H1 (cell line): ENCODE measurements at regions not wholly inside any gene's neighbourhood (a gene's known extent, or its start where the extent isn't known, plus 50 kb on each side); places are given as distances from the start of the nearest gene placed in this dataset.

Experiments
- CTCF ChIA-PET: fragments of 300-600 bp; sonication (Branson Sonifier 250); formaldehyde crosslinking; loops from one replicate; lab custom pipeline; 2021; ENCODE audit not compliant: partially characterized antibody; lab: Charles Lee
- POLR2A ChIA-PET: fragments of 300-600 bp; sonication (Branson Sonifier 250); formaldehyde crosslinking; loops from one replicate; lab custom pipeline; 2021; ENCODE audit warnings: inconsistent platforms; ENCODE audit not compliant: partially characterized antibody; lab: Charles Lee
- DNase-seq, 2 experiments: peaks; one replicate each; pipeline versions ENCODE4 v3.0.0 to v3.0.0-alpha.2; 2010 to 2022; ENCODE audit warnings: low spot score in 2 of 2, low read depth in 1 of 2, mixed read lengths in 1 of 2
- FAIRE-seq: peaks from 2 replicates; lab custom pipeline; 2011; peaks lifted over from hg19 to GRCh38; lab: Jason Lieb, UNC
- H2AFZ ChIP-seq: 2 replicates; pipeline ENCODE4 v1.8.1; 2012; ENCODE audit warnings: low read length, inconsistent platforms
- H2AK5ac ChIP-seq: 2 replicates; pipeline ENCODE4 v1.6.1; 2013; ENCODE audit warnings: low read depth, low read length
- H2BK120ac ChIP-seq: replicated peaks from 2 replicates; pipeline ENCODE3; 2013; ENCODE audit warnings: low read depth, low read length, inconsistent platforms
- H2BK12ac ChIP-seq: 2 replicates; pipeline ENCODE4 v1.6.1; 2013; ENCODE audit warnings: low read depth, low read length
- H2BK15ac ChIP-seq: 2 replicates; pipeline ENCODE4 v1.6.1; 2013; ENCODE audit warnings: low read length
- H2BK20ac ChIP-seq: 2 replicates; pipeline ENCODE4 v1.6.1; 2013; ENCODE audit warnings: low read length
- H2BK5ac ChIP-seq: 2 replicates; pipeline ENCODE4 v1.6.1; 2013; ENCODE audit warnings: low read depth, low read length
- H3K14ac ChIP-seq: 2 replicates; pipeline ENCODE4 v1.6.1; 2013; ENCODE audit warnings: inconsistent platforms; ENCODE audit not compliant: insufficient read length
- H3K18ac ChIP-seq: 2 replicates; pipeline ENCODE4 v1.6.1; 2013; ENCODE audit warnings: low read length; ENCODE audit errors: extremely low read depth
- H3K23ac ChIP-seq: 2 replicates; pipeline ENCODE4 v1.6.1; 2013; ENCODE audit warnings: inconsistent platforms; ENCODE audit not compliant: insufficient read length
- H3K23me2 ChIP-seq: 2 replicates; pipeline ENCODE4 v1.6.1; 2013; ENCODE audit warnings: low read depth, low read length
- H3K27ac ChIP-seq: 2 replicates; pipeline ENCODE4 v1.6.1; 2011; ENCODE audit warnings: low read depth, low read length, inconsistent platforms
- H3K27me3 ChIP-seq, 4 experiments: replicated peaks in 1 of 4; 1 replicate in 1 of 4; 2 replicates in 3 of 4; pipeline versions ENCODE4 v1.6.1 to v1.8.1; 2011 to 2013; ENCODE audit warnings: low read length in 3 of 4, mild to moderate bottlenecking in 3 of 4, inconsistent platforms in 2 of 4, mixed read lengths in 2 of 4, moderate library complexity in 1 of 4; ENCODE audit not compliant: control insufficient read depth in 3 of 4, insufficient read depth in 3 of 4; ENCODE audit errors: extremely low read depth in 1 of 4
- H3K36me3 ChIP-seq, 4 experiments: 2 replicates each; pipeline versions ENCODE4 v1.6.1 to v1.8.1; 2011 to 2013; ENCODE audit warnings: mild to moderate bottlenecking in 4 of 4, low read length in 3 of 4, moderate library complexity in 2 of 4, control low read depth in 1 of 4, inconsistent platforms in 1 of 4; ENCODE audit not compliant: insufficient read depth in 4 of 4, control insufficient read depth in 2 of 4
- H3K4ac ChIP-seq: replicated peaks from 2 replicates; pipeline ENCODE3; 2013; ENCODE audit warnings: low read length, low read depth, mixed read lengths, inconsistent platforms; ENCODE audit not compliant: insufficient read length
- H3K4me1 ChIP-seq, 4 experiments: replicated peaks in 1 of 4; 1 replicate in 1 of 4; 2 replicates in 3 of 4; pipeline versions ENCODE4 v1.6.1 to v1.8.1; 2011 to 2013; ENCODE audit warnings: low read length in 3 of 4, inconsistent platforms in 2 of 4, mixed read lengths in 1 of 4; ENCODE audit not compliant: insufficient read depth in 4 of 4, control insufficient read depth in 3 of 4
- H3K4me2 ChIP-seq, 2 experiments: 2 replicates each; pipeline versions ENCODE4 v1.6.1 to v1.8.1; 2011 to 2013; ENCODE audit warnings: low read depth in 2 of 2, low read length in 2 of 2, control low read depth in 1 of 2, inconsistent platforms in 1 of 2, mild to moderate bottlenecking in 1 of 2; ENCODE audit not compliant: insufficient read depth in 1 of 2
- H3K4me3 ChIP-seq, 4 experiments: fragments of 200-600, 300-600 bp in 1 of 4; sonication (generic), shearing (Covaris generic), sonication (Bioruptor Twin) in 1 of 4; 2 replicates each; pipeline versions ENCODE4 v1.5.1 to v1.8.1; 2011 to 2016; ENCODE audit warnings: low read length in 4 of 4, low read depth in 3 of 4, control low read depth in 2 of 4, inconsistent platforms in 2 of 4, mild to moderate bottlenecking in 2 of 4, mixed read lengths in 1 of 4, moderate library complexity in 1 of 4; ENCODE audit not compliant: insufficient read depth in 2 of 4; ENCODE audit errors: extremely low read depth in 1 of 4
- H3K56ac ChIP-seq: replicated peaks from 2 replicates; pipeline ENCODE3; 2013; ENCODE audit warnings: low read depth, mild to moderate bottlenecking, mixed read lengths, low read length, inconsistent platforms; ENCODE audit not compliant: insufficient read length
- H3K79me1 ChIP-seq: 2 replicates; pipeline ENCODE4 v1.6.1; 2013; ENCODE audit warnings: low read depth, low read length, control low read depth
- H3K79me2 ChIP-seq, 2 experiments: 2 replicates each; pipeline versions ENCODE4 v1.6.1 to v1.8.1; 2012 to 2013; ENCODE audit warnings: low read length in 2 of 2, mild to moderate bottlenecking in 2 of 2, inconsistent platforms in 1 of 2; ENCODE audit not compliant: insufficient read depth in 2 of 2, control insufficient read depth in 1 of 2
- H3K9ac ChIP-seq, 4 experiments: replicated peaks in 1 of 4; 1 replicate in 1 of 4; 2 replicates in 3 of 4; pipeline versions ENCODE4 v1.6.1 to v1.8.1; 2011 to 2013; ENCODE audit warnings: low read depth in 3 of 4, low read length in 3 of 4, control low read depth in 2 of 4, mild to moderate bottlenecking in 2 of 4, moderate library complexity in 2 of 4, inconsistent platforms in 1 of 4; ENCODE audit errors: extremely low read depth in 1 of 4
- H3K9me3 ChIP-seq, 2 experiments: 2 replicates each; pipeline versions ENCODE4 v1.6.1 to v1.8.1; 2012 to 2013; ENCODE audit warnings: mild to moderate bottlenecking in 2 of 2, moderate library complexity in 2 of 2, control low read depth in 1 of 2, inconsistent platforms in 1 of 2, low read depth in 1 of 2, low read length in 1 of 2, mixed read lengths in 1 of 2; ENCODE audit not compliant: insufficient read depth in 2 of 2
- H4K20me1 ChIP-seq, 2 experiments: replicated peaks in 1 of 2; 2 replicates each; pipeline versions ENCODE3 to v1.8.1; 2011 to 2013; ENCODE audit warnings: inconsistent platforms in 2 of 2, low read length in 2 of 2, mild to moderate bottlenecking in 1 of 2; ENCODE audit not compliant: insufficient read depth in 2 of 2, control insufficient read depth in 1 of 2
- H4K5ac ChIP-seq: 2 replicates; pipeline ENCODE4 v1.6.1; 2013; ENCODE audit warnings: low read length, low read depth, mixed read lengths, inconsistent platforms; ENCODE audit not compliant: insufficient read length
- H4K8ac ChIP-seq: 2 replicates; pipeline ENCODE4 v1.8.0; 2013; ENCODE audit warnings: mild to moderate bottlenecking, moderate library complexity, low read length, inconsistent platforms; ENCODE audit not compliant: insufficient read depth; ENCODE audit errors: extremely low read depth
- H4K91ac ChIP-seq: replicated peaks from 2 replicates; pipeline ENCODE3; 2013; ENCODE audit warnings: low read length, mixed read lengths, inconsistent platforms; ENCODE audit not compliant: insufficient read length
- SIX5 ChIP-seq: IDR thresholded peaks from 2 replicates; pipeline ENCODE4 v1.6.1; 2011; ENCODE audit warnings: mild to moderate bottlenecking, low read depth, low read length
- WGBS, 2 experiments: shearing (Covaris generic) in 1 of 2; methylation state at CpG; one replicate each; pipeline versions ENCODE4 v1.1.6 to v1.1.7; 2013 to 2015; ENCODE audit warnings: low lambda C conversion rate in 2 of 2, mixed read lengths in 2 of 2, inconsistent platforms in 1 of 2, low coverage in 1 of 2, missing lambda C conversion rate in 1 of 2; ENCODE audit not compliant: insufficient replicate concordance in 2 of 2, insufficient coverage in 1 of 2, insufficient read length in 1 of 2; ENCODE audit errors: extremely low coverage in 1 of 2, missing lambda C conversion rate in 1 of 2; 5-methylcytosine and 5-hydroxymethylcytosine counted together

DNA sequence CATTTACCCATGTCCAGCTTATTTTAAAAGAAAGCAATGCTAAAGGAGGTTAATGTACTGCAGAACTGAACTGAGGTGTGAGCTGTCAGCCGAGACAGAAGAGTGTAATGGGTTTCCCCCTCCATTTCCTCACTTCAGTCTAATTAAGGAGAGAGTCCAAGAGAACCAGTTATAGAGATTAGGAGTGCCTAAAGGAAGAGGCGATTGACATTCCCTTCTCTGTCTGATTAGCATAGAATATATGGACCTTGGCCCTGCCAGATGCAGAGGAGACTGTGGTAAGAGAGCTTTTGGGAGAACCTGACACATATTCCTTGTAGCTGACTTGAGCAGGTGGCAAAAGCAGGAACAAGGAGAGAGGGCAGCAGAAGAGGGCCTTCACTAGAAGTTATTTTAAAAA, 137.5 kb upstream of the INPP4B start:
- Histone ChIP-seq H2BK5ac (no peak overlapping the region), H3K36me3 (no peaks in the 10 kb centered on the region), H3K4me2 (no peak overlapping the region), H3K56ac (no peak overlapping the region), H3K23me2 (no peaks in the 10 kb centered on the region), H3K79me1 (no peaks in the 10 kb centered on the region), H2BK15ac (no peak overlapping the region), H4K20me1 (no peaks in the 10 kb centered on the region), H3K18ac (no peak overlapping the region), H2BK12ac (no peak overlapping the region), H3K23ac (no peak overlapping the region), H2BK20ac (no peak overlapping the region), H3K9ac (no peak overlapping the region), H2AFZ (no peak overlapping the region), H4K8ac (no peak overlapping the region), H3K4me3 (no peak overlapping the region), H3K4ac (no peak overlapping the region), H4K91ac (no peak overlapping the region), H3K4me1 (peaks cover 0 to 5% (median 2%) of the 10 kb centered on the region in 4 experiments; a peak in 3 of 7 replicates), H3K27me3 (no peaks in the 10 kb centered on the region), H4K5ac (no peak overlapping the region), H3K27ac (no peak overlapping the region)
- no peak for FAIRE-seq
- WGBS, 2 experiments, result 100% methylated on average over 2 of the region's 2 CpGs; no CpG with 5 or more reads in 1 of the 2 experiments
- DNase-seq, result no peak
- TF ChIP-seq SIX5, result no peak
- TF ChIP-seq, all 59 proteins: peak for 0
- CTCF ChIA-PET, result interaction anchor here (1.0 to 1.2 kb wide), 2 partner anchors 11 to 36 kb away, joined by 3 read pairs; no protein-coding TSS in a partner anchor
- H2AK5ac ChIP-seq, result no peak overlapping the region
- H3K14ac ChIP-seq, result no peak overlapping the region
- POLR2A ChIA-PET, result no interaction called here
- no peak overlapping the region for H2BK120ac ChIP-seq
- no peaks in the 10 kb centered on the region for H3K9me3 ChIP-seq
- H3K79me2 ChIP-seq, result no peaks in the 10 kb centered on the region
